ENCODE measurements at regions not wholly inside any gene's neighbourhood (a gene's known extent, or its start where the extent isn't known, plus 50 kb on each side); places are given as distances from the start of the nearest gene placed in this dataset.

DNA sequence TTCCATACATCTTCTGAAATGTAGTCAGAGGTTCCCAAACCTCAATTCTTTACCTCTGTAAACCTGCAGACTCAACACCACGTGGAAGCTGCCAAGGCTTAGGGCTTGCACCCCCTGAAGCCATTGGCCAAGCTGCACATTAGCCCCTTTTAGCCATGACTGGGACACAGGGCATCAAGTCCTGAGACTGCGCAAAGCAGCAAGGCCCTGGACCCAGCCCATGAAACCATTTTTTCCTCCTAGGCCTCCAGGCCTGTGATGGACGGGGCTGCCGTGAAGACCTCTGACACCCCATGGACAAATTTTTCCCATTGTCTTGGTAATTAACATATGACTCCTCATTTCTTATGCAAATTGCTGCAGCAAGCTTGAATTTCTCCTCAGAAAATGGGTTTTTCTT, 727.8 kb downstream of the C6orf118 start:
- Histone ChIP-seq H3K79me2 (ENCODE audit: control insufficient read depth, low read length) (no peaks in the 10 kb centered on the region), H3K9me3 (ENCODE audit: control insufficient read depth, insufficient read depth, low read length) (peaks cover 9% of the 10 kb centered on the region; the same call in 1 of the 2 replicates), H3K36me3 (ENCODE audit: control insufficient read depth, low read length) (no peaks in the 10 kb centered on the region), H3K4me1 (ENCODE audit: control insufficient read depth, low read length) (no peaks in the 10 kb centered on the region), H3K4me3 (ENCODE audit: low read length) (no peak overlapping the region), H3K27me3 (ENCODE audit: control insufficient read depth, low read length) (no peaks in the 10 kb centered on the region), H3K27ac (ENCODE audit: low read depth, low read length) (no peak overlapping the region), H3K9me2 (replicated peaks; ENCODE audit: control insufficient read depth, low read length) (no peaks in the 10 kb centered on the region), H4K20me1 (ENCODE audit: control insufficient read depth, insufficient read depth, low read depth, low read length) (no peaks in the 10 kb centered on the region), H3F3A (ENCODE audit: control insufficient read depth, insufficient read depth) (no peaks in the 10 kb centered on the region), H3K4me2 (ENCODE audit: low read length) (no peak overlapping the region)
- TF ChIP-seq, protein P1, sequence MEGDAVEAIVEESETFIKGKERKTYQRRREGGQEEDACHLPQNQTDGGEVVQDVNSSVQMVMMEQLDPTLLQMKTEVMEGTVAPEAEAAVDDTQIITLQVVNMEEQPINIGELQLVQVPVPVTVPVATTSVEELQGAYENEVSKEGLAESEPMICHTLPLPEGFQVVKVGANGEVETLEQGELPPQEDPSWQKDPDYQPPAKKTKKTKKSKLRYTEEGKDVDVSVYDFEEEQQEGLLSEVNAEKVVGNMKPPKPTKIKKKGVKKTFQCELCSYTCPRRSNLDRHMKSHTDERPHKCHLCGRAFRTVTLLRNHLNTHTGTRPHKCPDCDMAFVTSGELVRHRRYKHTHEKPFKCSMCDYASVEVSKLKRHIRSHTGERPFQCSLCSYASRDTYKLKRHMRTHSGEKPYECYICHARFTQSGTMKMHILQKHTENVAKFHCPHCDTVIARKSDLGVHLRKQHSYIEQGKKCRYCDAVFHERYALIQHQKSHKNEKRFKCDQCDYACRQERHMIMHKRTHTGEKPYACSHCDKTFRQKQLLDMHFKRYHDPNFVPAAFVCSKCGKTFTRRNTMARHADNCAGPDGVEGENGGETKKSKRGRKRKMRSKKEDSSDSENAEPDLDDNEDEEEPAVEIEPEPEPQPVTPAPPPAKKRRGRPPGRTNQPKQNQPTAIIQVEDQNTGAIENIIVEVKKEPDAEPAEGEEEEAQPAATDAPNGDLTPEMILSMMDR (IDR thresholded peaks at IDR 0.05; ENCODE audit: low read depth, low read length, poor library complexity, severe bottlenecking): no peak
- no peak for TF ChIP-seq EZH2phosphoT487 (IDR thresholded peaks at IDR 0.05; ENCODE audit: borderline replicate concordance, low read length)

DNA sequence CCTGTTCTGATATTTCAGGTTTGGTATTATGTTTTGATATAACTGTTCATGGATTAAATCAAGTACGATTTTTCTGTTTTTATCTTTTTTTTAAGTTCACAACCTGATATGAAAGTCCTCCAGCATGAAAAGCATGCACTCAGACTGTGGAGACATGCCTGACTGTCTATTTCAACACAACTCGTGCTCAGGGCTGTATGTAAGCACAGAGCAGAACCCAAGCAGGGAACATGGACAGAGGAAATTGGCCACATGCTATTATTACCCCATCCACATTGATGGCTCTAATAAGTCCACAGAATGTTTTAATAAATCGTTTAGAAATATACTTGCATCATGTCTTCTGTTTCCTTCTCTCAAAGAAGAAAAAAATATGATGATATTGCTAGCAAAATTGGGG, 730.4 kb downstream of the C6orf118 start:
- Histone ChIP-seq H3K27me3 (ENCODE audit: control insufficient read depth, low read length) (no peaks in the 10 kb centered on the region), H3K36me3 (ENCODE audit: control insufficient read depth, low read length) (no peaks in the 10 kb centered on the region), H3K9me3 (ENCODE audit: control insufficient read depth, insufficient read depth, low read length) (peaks cover 9% of the 10 kb centered on the region; the same call in 1 of the 2 replicates), H3K4me2 (ENCODE audit: low read length) (no peak overlapping the region), H4K20me1 (ENCODE audit: control insufficient read depth, insufficient read depth, low read depth, low read length) (no peaks in the 10 kb centered on the region), H3K4me1 (ENCODE audit: control insufficient read depth, low read length) (no peaks in the 10 kb centered on the region), H3K79me2 (ENCODE audit: control insufficient read depth, low read length) (no peaks in the 10 kb centered on the region), H3F3A (ENCODE audit: control insufficient read depth, insufficient read depth) (no peaks in the 10 kb centered on the region), H3K4me3 (ENCODE audit: low read length) (no peak overlapping the region), H3K27ac (ENCODE audit: low read depth, low read length) (no peak overlapping the region), H3K9me2 (replicated peaks; ENCODE audit: control insufficient read depth, low read length) (no peaks in the 10 kb centered on the region)
- TF ChIP-seq, protein P1 (IDR thresholded peaks at IDR 0.05; ENCODE audit: low read depth, low read length, poor library complexity, severe bottlenecking): no peak
- no peak for TF ChIP-seq EZH2phosphoT487 (IDR thresholded peaks at IDR 0.05; ENCODE audit: borderline replicate concordance, low read length)

DNA sequence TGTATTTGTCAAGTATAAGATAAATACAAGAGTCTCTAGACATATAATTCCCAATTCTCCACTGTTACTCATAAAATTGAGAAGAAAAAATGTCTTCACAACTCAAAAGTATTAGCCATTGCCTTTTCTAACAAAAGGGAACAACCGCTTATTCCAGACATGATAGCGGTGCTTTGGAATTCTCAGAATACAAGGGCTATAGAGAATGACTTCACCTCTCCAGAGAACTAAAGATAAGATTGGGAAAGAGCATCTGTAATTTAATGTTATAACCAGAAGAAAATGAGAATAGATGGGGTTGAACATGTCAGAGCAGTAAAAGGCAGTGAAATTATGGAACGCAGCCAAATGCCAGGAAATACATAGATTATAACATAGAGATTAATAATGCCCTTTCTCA, 730.8 kb downstream of the C6orf118 start:
- no peak overlapping the region for H3K4me3 ChIP-seq (ENCODE audit: low read length)
- no peaks in the 10 kb centered on the region for H3K27me3 ChIP-seq (ENCODE audit: control insufficient read depth, low read length)
- no peak overlapping the region for H3K27ac ChIP-seq (ENCODE audit: low read depth, low read length)
- H3K4me2 ChIP-seq (ENCODE audit: low read length): no peak overlapping the region
- H4K20me1 ChIP-seq (ENCODE audit: control insufficient read depth, insufficient read depth, low read depth, low read length): no peaks in the 10 kb centered on the region
- TF ChIP-seq, protein P1 (IDR thresholded peaks at IDR 0.05; ENCODE audit: low read depth, low read length, poor library complexity, severe bottlenecking): no peak
- no peak for TF ChIP-seq EZH2phosphoT487 (IDR thresholded peaks at IDR 0.05; ENCODE audit: borderline replicate concordance, low read length)
- no peaks in the 10 kb centered on the region for H3F3A ChIP-seq (ENCODE audit: control insufficient read depth, insufficient read depth)
- H3K4me1 ChIP-seq (ENCODE audit: control insufficient read depth, low read length): no peaks in the 10 kb centered on the region
- no peaks in the 10 kb centered on the region for H3K36me3 ChIP-seq (ENCODE audit: control insufficient read depth, low read length)
- no peaks in the 10 kb centered on the region for H3K9me2 ChIP-seq (replicated peaks; ENCODE audit: control insufficient read depth, low read length)
- peaks cover 9% of the 10 kb centered on the region; the same call in 1 of the 2 replicates for H3K9me3 ChIP-seq (ENCODE audit: control insufficient read depth, insufficient read depth, low read length)
- H3K79me2 ChIP-seq (ENCODE audit: control insufficient read depth, low read length): no peaks in the 10 kb centered on the region
